ACC112 (cell line): ENCODE measurements at regions not wholly inside any gene's neighbourhood (a gene's known extent, or its start where the extent isn't known, plus 50 kb on each side); places are given as distances from the start of the nearest gene placed in this dataset.
"Not testable (repeated sequence)": the region's sequence is repeated elsewhere in the genome, so short reads cannot be mapped to it uniquely, and the experiment has no call there.

ENCODE experiments used
- H2AFZ ChIP-seq: fragments of 200-600 bp; sonication (generic); one replicate; pipeline ENCODE4 v1.6.0; 2017; ENCODE audit warnings: antibody characterized with exemption, low read length; ENCODE audit not compliant: unreplicated experiment
- H3K27ac ChIP-seq: fragments of 200-600 bp; sonication (generic); 2 replicates; pipeline ENCODE4 v1.5.1; 2014; ENCODE audit warnings: low read depth, mild to moderate bottlenecking, antibody characterized with exemption, low read length, moderate library complexity
- H3K27me3 ChIP-seq: fragments of 200-600 bp; sonication (generic); 2 replicates; pipeline ENCODE4 v1.6.1; 2014; ENCODE audit warnings: mild to moderate bottlenecking, antibody characterized with exemption, low read length, moderate library complexity, mixed read lengths; ENCODE audit not compliant: insufficient read depth
- H3K36me3 ChIP-seq: fragments of 200-600 bp; sonication (generic); 2 replicates; pipeline ENCODE4 v1.6.1; 2016; ENCODE audit warnings: mild to moderate bottlenecking, antibody characterized with exemption, low read length, moderate library complexity, mixed read lengths; ENCODE audit not compliant: insufficient read depth
- H3K4me1 ChIP-seq: fragments of 200-600 bp; sonication (generic); one replicate; pipeline ENCODE4 v1.6.1; 2016; ENCODE audit warnings: low read length, mixed read lengths; ENCODE audit not compliant: insufficient read depth, unreplicated experiment, control insufficient read depth
- H3K4me3 ChIP-seq: fragments of 200-600 bp; sonication (generic); 2 replicates; pipeline ENCODE4 v1.5.1; 2014; ENCODE audit warnings: mild to moderate bottlenecking, low read depth, low read length
- H3K79me2 ChIP-seq: fragments of 200-600 bp; sonication (generic); one replicate; pipeline ENCODE4 v1.6.0; 2016; ENCODE audit warnings: low read length; ENCODE audit not compliant: control insufficient read depth, unreplicated experiment, insufficient read depth

- no peak overlapping the region for H3K4me3 ChIP-seq
- H3K27me3 ChIP-seq, result no peaks in the 10 kb centered on the region
- H3K4me1 ChIP-seq, result no peaks in the 10 kb centered on the region
- H2AFZ ChIP-seq, result no peak overlapping the region
- H3K79me2 ChIP-seq, result no peaks in the 10 kb centered on the region
- H3K27ac ChIP-seq, result no peak overlapping the region
- H3K36me3 ChIP-seq, result no peaks in the 10 kb centered on the region
These were observed 652.2 kb downstream of the QKI start for GRCh38 chr6:164066766-164067165.

- Histone ChIP-seq H3K4me3 (no peak overlapping the region), H3K27ac (no peak overlapping the region), H2AFZ (no peak overlapping the region), H3K27me3 (no peaks in the 10 kb centered on the region), H3K4me1 (no peaks in the 10 kb centered on the region), H3K36me3 (no peaks in the 10 kb centered on the region), H3K79me2 (no peaks in the 10 kb centered on the region)
These were observed 651.8 kb downstream of the QKI start for GRCh38 chr6:164066335-164066734.

GRCh38 chr6:164063346-164063745 lies 648.8 kb downstream of the QKI start:
- Histone ChIP-seq H3K79me2 (no peaks in the 10 kb centered on the region), H3K27me3 (no peaks in the 10 kb centered on the region), H3K36me3 (no peaks in the 10 kb centered on the region), H2AFZ (no peak overlapping the region), H3K27ac (no peak overlapping the region), H3K4me1 (no peaks in the 10 kb centered on the region), H3K4me3 (no peak overlapping the region)

GRCh38 chr6:164062872-164063271 lies 648.4 kb downstream of the QKI start:
- H3K79me2 ChIP-seq, result no peaks in the 10 kb centered on the region
- H2AFZ ChIP-seq, result no peak overlapping the region
- no peak overlapping the region for H3K4me3 ChIP-seq
- no peaks in the 10 kb centered on the region for H3K27me3 ChIP-seq
- H3K36me3 ChIP-seq, result no peaks in the 10 kb centered on the region
- no peak overlapping the region for H3K27ac ChIP-seq
- no peaks in the 10 kb centered on the region for H3K4me1 ChIP-seq

- Histone ChIP-seq H3K36me3 (no peaks in the 10 kb centered on the region), H3K4me1 (no peaks in the 10 kb centered on the region), H3K27ac (no peak overlapping the region), H3K79me2 (no peaks in the 10 kb centered on the region), H3K27me3 (no peaks in the 10 kb centered on the region), H2AFZ (no peak overlapping the region), H3K4me3 (no peak overlapping the region)
These were observed 643.4 kb downstream of the QKI start for GRCh38 chr6:164057876-164058275.

GRCh38 chr6:164051427-164051826 lies 636.9 kb downstream of the QKI start:
- H3K79me2 ChIP-seq, result no peaks in the 10 kb centered on the region
- no peak overlapping the region for H2AFZ ChIP-seq
- no peak overlapping the region for H3K4me3 ChIP-seq

GRCh38 chr6:164049517-164049988 lies 635.0 kb downstream of the QKI start:
- H3K4me1 ChIP-seq, result no peaks in the 10 kb centered on the region
- no peak overlapping the region for H3K4me3 ChIP-seq
- H3K36me3 ChIP-seq, result no peaks in the 10 kb centered on the region
- no peaks in the 10 kb centered on the region for H3K79me2 ChIP-seq
- H3K27ac ChIP-seq, result no peak overlapping the region
- H2AFZ ChIP-seq, result no peak overlapping the region
- no peaks in the 10 kb centered on the region for H3K27me3 ChIP-seq

More at GRCh38 chr6:164051427-164051826, 636.9 kb downstream of the QKI start:
- Histone ChIP-seq H3K27me3 (no peaks in the 10 kb centered on the region), H3K4me1 (no peaks in the 10 kb centered on the region), H3K27ac (no peak overlapping the region), H3K36me3 (no peaks in the 10 kb centered on the region)

- Histone ChIP-seq H3K4me3 (no peak overlapping the region), H2AFZ (no peak overlapping the region), H3K36me3 (no peaks in the 10 kb centered on the region), H3K79me2 (no peaks in the 10 kb centered on the region), H3K27me3 (no peaks in the 10 kb centered on the region), H3K27ac (no peak overlapping the region), H3K4me1 (no peaks in the 10 kb centered on the region)
These were observed 634.5 kb downstream of the QKI start for GRCh38 chr6:164048840-164049516.

- H3K27me3 ChIP-seq, result no peaks in the 10 kb centered on the region
- H3K36me3 ChIP-seq, result no peaks in the 10 kb centered on the region
- H2AFZ ChIP-seq, result no peak overlapping the region
- no peak overlapping the region for H3K27ac ChIP-seq
- no peaks in the 10 kb centered on the region for H3K79me2 ChIP-seq
- no peaks in the 10 kb centered on the region for H3K4me1 ChIP-seq
- H3K4me3 ChIP-seq, result no peak overlapping the region
These were observed 630.6 kb downstream of the QKI start for GRCh38 chr6:164045082-164045481.

GRCh38 chr6:164043656-164044055 lies 629.1 kb downstream of the QKI start:
- H3K4me1 ChIP-seq, H3K79me2 ChIP-seq, H3K27ac ChIP-seq, H2AFZ ChIP-seq, H3K36me3 ChIP-seq, H3K4me3 ChIP-seq, H3K27me3 ChIP-seq: not testable (repeated sequence)

- Histone ChIP-seq H3K4me3 (no peak overlapping the region), H3K36me3 (no peaks in the 10 kb centered on the region), H3K27me3 (no peaks in the 10 kb centered on the region), H2AFZ (no peak overlapping the region), H3K79me2 (no peaks in the 10 kb centered on the region), H3K4me1 (no peaks in the 10 kb centered on the region), H3K27ac (no peak overlapping the region)
These were observed 627.7 kb downstream of the QKI start for GRCh38 chr6:164042212-164042611.
